ENCODE measurements at regions not wholly inside any gene's neighbourhood (a gene's known extent, or its start where the extent isn't known, plus 50 kb on each side); places are given as distances from the start of the nearest gene placed in this dataset.

DNA sequence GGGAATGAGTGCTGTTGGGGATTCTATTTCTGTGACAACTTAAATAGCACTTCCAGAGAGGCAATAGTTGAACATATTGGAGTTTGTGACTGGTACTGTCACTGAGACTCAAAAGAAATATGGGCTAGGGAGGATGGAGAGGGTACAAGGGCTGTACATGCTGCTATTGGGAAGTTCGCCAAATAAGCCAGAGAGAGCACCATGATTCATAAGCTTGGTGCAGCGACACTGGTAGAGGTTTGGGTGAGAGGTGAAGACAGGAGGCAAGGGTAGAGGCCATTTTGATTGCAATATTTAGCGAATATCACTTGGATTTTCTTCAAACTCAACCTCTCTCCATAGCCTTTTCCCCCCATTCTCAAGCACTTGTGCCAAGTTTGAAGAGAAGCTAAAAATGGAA, 214.3 kb downstream of the OGFRL1 start:
- ATAC-seq (ENCODE audit: low read depth in 2 of 2) (no peak), DNase-seq (no peak)
- no peak overlapping the region for H3K27ac Mint-ChIP-seq
- no peaks in the 10 kb centered on the region for H3K36me3 Mint-ChIP-seq
- no peak overlapping the region for H3K4me3 Mint-ChIP-seq
- H3K9me3 Mint-ChIP-seq = no peaks in the 10 kb centered on the region
- H3K4me1 Mint-ChIP-seq = no peaks in the 10 kb centered on the region
- no peaks in the 10 kb centered on the region for H3K27me3 Mint-ChIP-seq

DNA sequence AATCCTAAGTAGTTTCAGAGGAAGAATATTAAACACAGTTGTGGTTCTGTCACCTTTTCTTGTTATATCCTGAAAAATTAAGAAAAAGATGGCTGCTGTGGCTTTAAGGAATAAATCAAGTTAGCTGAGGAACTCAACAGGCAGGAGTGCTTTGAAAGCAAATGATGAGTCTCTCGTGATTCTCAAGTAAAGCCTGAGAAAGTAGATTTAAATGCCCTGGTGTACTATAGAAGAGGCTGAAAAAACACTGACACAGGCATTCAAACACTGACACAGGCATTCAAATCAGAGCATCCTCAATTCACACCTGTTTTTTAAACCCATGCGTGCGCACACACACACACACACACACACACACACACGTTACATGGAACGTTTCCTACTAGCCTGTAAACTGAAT, 218.6 kb downstream of the OGFRL1 start:
- H3K9me3 Mint-ChIP-seq = no peaks in the 10 kb centered on the region
- DNase-seq = no peak
- H3K27ac Mint-ChIP-seq = peak overlapping the region in 1 of 6 donors; percentile 53
- peaks cover 0 to 7% (median 0%) of the 10 kb centered on the region in 3 donors for H3K4me1 Mint-ChIP-seq
- no peak overlapping the region for H3K4me3 Mint-ChIP-seq
- H3K36me3 Mint-ChIP-seq = no peaks in the 10 kb centered on the region
- no peak for ATAC-seq (ENCODE audit: low read depth in 2 of 2)
- peaks cover 0 to 6% (median 5%) of the 10 kb centered on the region in 3 donors for H3K27me3 Mint-ChIP-seq

DNA sequence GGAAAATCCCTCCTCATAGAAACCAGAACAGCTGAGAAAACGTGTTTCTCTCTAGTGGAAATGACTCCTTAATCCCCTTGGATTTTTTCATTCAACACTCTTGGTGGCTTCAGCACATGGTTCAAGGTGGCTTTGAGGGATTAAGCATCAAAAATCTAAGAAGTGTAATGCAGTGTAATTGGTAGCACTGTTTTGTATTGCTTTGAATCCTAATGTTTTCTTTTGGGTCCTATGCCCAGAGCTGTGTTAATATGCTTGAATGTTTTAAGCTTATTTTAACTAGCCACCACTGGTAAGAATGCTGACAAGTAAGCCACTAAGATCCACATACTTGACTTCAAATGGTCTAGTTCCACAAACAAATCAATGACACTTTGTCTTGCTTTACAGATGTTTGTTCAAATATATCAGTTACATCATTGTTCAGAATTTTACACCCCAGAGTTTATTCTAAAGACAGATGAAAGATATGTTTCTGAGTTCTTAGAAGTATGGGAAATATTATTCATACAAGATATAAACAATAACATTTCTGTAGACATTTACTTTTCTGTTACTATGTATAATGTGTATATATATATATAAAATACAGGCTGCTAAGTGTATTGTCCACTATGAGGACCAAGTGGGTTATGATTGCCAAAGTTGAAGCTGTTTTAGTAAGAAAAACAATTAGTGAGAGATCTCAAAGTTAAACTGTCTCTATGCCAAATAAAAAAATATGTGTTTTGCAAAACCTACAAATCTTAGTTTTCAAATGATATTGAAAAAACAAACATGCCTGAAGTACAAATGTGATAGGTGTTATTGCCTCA, 220.8 kb downstream of the OGFRL1 start:
- ATAC-seq (ENCODE audit: low read depth in 2 of 2) (no peak), DNase-seq (no peak)
- no peaks in the 10 kb centered on the region for H3K9me3 Mint-ChIP-seq
- no peaks in the 10 kb centered on the region for H3K36me3 Mint-ChIP-seq
- H3K27ac Mint-ChIP-seq = peak overlapping the region in 1 of 6 donors; percentile 12
- no peak overlapping the region for H3K4me3 Mint-ChIP-seq
- peaks cover 0 to 7% (median 0%) of the 10 kb centered on the region in 3 donors for H3K4me1 Mint-ChIP-seq
- peaks cover 4 to 9% (median 7%) of the 10 kb centered on the region in 3 donors for H3K27me3 Mint-ChIP-seq

DNA sequence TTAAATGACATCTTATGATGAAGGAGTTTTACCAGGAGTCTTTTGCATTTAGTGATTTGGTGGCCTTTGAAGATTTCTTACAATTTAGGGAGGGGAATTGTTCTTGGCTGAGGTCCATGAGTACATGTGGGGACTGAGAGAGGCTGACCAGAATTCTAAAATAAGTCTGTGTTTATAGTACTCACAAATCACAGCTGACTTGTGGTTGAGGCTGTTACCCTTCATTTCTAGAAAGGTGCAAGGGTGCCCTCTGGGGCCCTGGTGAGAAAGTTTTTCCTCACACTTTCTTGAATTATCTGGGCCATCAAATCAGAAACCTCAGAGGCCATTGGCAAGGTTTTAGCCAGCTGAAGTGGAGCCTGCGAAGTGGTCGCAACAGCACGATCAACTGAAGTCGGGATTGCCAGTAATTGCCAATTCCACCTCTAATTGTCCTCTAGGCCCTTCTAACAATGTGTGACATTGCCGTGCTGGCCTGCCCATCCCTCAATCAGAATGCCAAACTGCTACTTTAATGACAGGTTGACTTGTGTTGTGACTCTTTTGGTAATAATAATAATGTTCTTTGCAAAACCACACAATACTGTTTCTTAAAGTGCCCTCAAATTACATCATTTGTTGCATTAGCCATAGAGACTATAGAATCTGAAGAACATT, 221.6 kb downstream of the OGFRL1 start:
- DNase-seq = peak; percentile 44

DNA sequence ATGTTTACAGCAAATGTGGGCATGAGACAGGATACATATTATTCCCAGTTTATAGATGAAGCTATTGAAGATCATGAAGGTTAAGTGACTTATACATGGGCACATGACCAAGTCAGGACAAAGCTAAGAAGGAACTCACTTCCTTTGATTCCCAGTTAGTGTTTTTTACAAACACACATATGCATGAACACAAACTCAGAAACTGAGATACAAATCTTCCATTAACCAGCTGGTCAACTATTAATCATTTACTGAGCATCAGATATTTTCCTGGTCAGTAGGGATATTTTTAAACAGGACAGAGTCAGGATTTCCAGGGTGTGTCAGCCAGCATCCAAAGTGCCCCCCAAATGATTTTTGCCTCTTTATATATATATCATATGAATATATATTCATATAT, 222.2 kb downstream of the OGFRL1 start:
- no peaks in the 10 kb centered on the region for H3K36me3 Mint-ChIP-seq
- ATAC-seq (ENCODE audit: low read depth in 2 of 2) = no peak
- no peak overlapping the region for H3K27ac Mint-ChIP-seq
- H3K4me1 Mint-ChIP-seq = peaks cover 0 to 7% (median 0%) of the 10 kb centered on the region in 3 donors
- DNase-seq = no peak
- H3K27me3 Mint-ChIP-seq = peaks cover 4 to 9% (median 7%) of the 10 kb centered on the region in 3 donors
- no peak overlapping the region for H3K4me3 Mint-ChIP-seq
- no peaks in the 10 kb centered on the region for H3K9me3 Mint-ChIP-seq

More for the DNA sequence above, 221.6 kb downstream of the OGFRL1 start:
- no peak overlapping the region for H3K27ac Mint-ChIP-seq
- peaks cover 4 to 9% (median 7%) of the 10 kb centered on the region in 3 donors for H3K27me3 Mint-ChIP-seq
- H3K36me3 Mint-ChIP-seq = no peaks in the 10 kb centered on the region
- peak; percentile 37 to 51 for ATAC-seq (ENCODE audit: low read depth in 2 of 2)
- H3K4me3 Mint-ChIP-seq = no peak overlapping the region
- H3K9me3 Mint-ChIP-seq = no peaks in the 10 kb centered on the region
- H3K4me1 Mint-ChIP-seq = peaks cover 0 to 7% (median 0%) of the 10 kb centered on the region in 3 donors

DNA sequence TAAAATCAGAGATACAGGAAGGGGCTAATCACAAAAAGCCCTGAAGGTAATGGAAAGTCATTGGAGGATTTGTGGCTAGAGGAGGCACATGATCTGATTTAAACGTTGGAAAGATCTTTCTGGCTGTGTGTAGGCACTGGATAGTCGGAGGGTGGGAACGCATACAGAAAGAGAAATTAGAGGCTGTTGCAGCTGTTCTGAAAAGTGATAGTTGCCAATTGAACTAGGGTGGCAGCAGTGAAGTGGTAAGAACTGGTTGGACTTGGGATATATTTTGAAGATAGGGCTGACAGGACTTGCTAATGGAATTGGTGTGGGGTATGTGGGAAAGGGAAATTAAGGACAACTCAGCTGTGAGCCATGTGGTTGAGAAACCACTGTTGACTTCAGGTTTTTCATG, 223.6 kb downstream of the OGFRL1 start:
- no peak for DNase-seq
- Mint-ChIP-seq H3K4me3 (no peak overlapping the region), H3K27ac (no peak overlapping the region), H3K27me3 (peaks cover 4 to 9% (median 7%) of the 10 kb centered on the region in 3 donors), H3K4me1 (peaks cover 0 to 7% (median 0%) of the 10 kb centered on the region in 3 donors), H3K36me3 (no peaks in the 10 kb centered on the region), H3K9me3 (no peaks in the 10 kb centered on the region)
- ATAC-seq (ENCODE audit: low read depth in 2 of 2) = no peak

DNA sequence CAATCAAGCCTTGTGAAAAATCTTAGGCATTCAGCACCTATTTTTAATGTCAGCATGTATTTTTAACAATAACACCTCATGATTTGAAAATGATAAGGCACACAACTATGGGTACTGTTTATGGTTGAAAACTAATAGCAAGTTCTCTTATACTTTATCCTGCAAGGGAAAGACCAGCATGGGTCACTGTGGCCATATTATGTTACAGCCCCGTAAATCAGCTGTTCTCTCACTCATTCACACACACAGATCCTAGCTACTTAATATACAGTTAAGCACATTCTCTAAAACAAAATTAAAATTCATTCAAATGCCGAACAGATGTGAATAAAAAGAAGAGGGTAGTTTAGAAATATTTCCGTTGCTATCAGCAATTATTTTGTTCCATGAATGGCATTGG, 224.4 kb downstream of the OGFRL1 start:
- Mint-ChIP-seq H3K9me3 (no peaks in the 10 kb centered on the region), H3K4me3 (no peak overlapping the region), H3K27ac (no peak overlapping the region), H3K36me3 (no peaks in the 10 kb centered on the region), H3K4me1 (peaks cover 0 to 7% (median 0%) of the 10 kb centered on the region in 3 donors), H3K27me3 (peaks cover 4 to 9% (median 7%) of the 10 kb centered on the region in 3 donors)
- no peak for ATAC-seq (ENCODE audit: low read depth in 2 of 2)
- no peak for DNase-seq

DNA sequence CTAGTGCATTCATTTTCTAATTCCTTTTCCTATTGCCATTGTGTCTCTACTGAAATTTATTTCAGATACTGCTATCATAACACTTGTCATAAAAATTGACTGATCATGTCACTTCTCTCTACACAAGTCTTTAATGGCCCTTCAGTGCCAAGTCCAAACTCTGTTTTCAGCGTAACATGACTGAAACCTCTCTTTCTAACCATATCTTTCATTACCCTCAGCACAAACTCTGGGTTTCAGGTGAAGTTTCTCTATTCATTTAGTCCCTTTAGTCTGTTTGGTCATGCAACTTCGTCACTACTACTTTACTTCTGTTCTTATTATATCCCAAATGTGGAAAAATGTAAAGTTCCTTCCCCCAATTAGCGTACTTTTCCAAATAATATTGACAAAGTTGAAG, 234.9 kb downstream of the OGFRL1 start:
- no peak overlapping the region for H3K27ac Mint-ChIP-seq
- DNase-seq = no peak

DNA sequence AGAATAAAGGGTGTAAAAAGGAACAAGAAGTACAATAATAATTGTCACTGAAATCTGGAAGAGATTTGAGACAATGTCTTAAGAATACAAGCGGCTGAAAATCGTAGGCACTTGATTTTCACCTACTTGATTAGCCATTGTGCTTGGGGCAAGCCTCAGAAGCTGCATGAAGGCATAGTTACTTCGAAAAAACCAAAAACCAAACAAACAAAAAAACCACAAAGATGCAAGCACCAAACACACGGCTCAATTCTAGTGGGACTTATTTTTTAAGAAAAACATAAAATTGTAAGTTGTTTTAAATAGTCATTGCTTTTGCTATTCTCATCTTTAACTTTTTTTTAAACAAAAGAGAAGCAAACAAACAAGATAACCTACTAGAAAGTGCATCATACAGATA, 235.6 kb downstream of the OGFRL1 start:
- ATAC-seq (ENCODE audit: low read depth in 2 of 2) (no peak), DNase-seq (no peak)
- Mint-ChIP-seq H3K27ac (no peak overlapping the region), H3K9me3 (peaks cover 0 to 5% (median 3%) of the 10 kb centered on the region in 7 donors), H3K4me3 (no peak overlapping the region), H3K36me3 (peaks cover 0 to 8% of the 10 kb centered on the region in 2 donors), H3K4me1 (no peaks in the 10 kb centered on the region), H3K27me3 (peaks cover 12 to 48% (median 24%) of the 10 kb centered on the region in 3 donors)

More for the DNA sequence above, 234.9 kb downstream of the OGFRL1 start:
- H3K4me1 Mint-ChIP-seq = no peaks in the 10 kb centered on the region
- ATAC-seq (ENCODE audit: low read depth in 2 of 2) = no peak
- no peak overlapping the region for H3K4me3 Mint-ChIP-seq
- peaks cover 12 to 48% (median 24%) of the 10 kb centered on the region in 3 donors for H3K27me3 Mint-ChIP-seq
- peaks cover 0 to 8% of the 10 kb centered on the region in 2 donors for H3K36me3 Mint-ChIP-seq
- peaks cover 0 to 5% (median 3%) of the 10 kb centered on the region in 7 donors for H3K9me3 Mint-ChIP-seq

DNA sequence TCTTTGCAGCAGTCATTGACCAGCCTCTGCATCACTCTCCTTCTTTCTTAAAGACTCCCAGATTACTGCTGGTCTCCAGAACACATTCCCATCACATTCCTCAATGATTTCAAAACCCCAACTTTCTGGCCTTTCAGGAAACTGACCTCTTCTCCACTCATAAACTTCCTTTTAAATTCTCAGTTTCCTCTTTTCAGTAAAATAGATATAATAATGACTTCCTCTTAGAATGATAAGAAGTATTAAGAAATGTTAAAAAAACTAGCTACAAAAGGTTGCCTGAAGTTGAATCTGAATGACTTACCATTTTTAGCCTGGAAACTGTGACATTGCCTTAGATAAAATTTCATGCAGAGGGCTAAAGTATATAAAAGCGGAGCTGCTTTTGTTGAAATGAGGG, 239.3 kb downstream of the OGFRL1 start:
- Mint-ChIP-seq H3K27me3 (peaks cover 7 to 35% (median 13%) of the 10 kb centered on the region in 3 donors), H3K27ac (peak overlapping the region in 1 of 6 donors; percentile 85), H3K4me3 (no peak overlapping the region), H3K9me3 (no peaks in the 10 kb centered on the region), H3K4me1 (no peaks in the 10 kb centered on the region), H3K36me3 (no peaks in the 10 kb centered on the region)
- ATAC-seq (ENCODE audit: low read depth in 2 of 2) = no peak
- DNase-seq = no peak

DNA sequence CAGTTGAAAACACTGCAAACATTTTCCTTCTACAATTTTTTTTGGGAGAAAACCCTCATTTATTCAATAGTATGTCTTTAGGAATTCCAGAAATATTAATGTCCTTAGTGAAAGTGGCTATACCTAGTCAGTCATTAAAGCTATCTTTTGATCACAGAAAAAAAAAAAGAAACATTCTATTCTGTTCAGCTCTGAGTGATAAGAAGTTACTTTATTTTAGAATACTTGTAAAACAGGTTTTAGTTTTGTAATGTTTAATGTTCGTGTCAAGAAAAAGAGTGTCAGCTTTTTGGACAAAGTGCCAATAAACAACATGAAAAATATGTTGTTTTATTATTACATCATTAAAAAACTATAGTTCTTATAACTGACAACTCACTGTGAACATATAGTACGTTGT, 240.4 kb downstream of the OGFRL1 start:
- no peaks in the 10 kb centered on the region for H3K4me1 Mint-ChIP-seq
- H3K4me3 Mint-ChIP-seq = no peak overlapping the region
- ATAC-seq (ENCODE audit: low read depth in 2 of 2) = no peak
- no peaks in the 10 kb centered on the region for H3K36me3 Mint-ChIP-seq
- DNase-seq = no peak
- H3K9me3 Mint-ChIP-seq = no peaks in the 10 kb centered on the region
- no peak overlapping the region for H3K27ac Mint-ChIP-seq
- H3K27me3 Mint-ChIP-seq = peaks cover 0 to 23% (median 6%) of the 10 kb centered on the region in 3 donors

DNA sequence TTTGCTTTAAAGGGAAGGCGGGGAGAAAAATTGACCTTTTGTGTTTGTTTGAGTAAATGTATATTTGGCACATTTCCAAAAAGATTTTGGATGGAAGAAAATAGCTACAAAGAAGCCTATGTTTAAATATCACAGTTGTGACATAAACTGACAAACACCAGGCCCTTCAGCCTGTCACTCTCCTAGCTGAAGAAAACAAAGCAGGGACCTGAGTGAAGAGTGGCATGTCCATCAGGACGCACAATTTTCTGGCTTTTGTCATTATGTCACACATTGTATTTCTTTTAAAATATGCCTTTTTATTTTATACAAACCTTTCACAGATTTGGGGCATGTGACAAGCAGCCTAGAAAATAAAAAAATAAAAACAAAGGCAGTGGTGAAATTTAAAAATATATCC, 241.2 kb downstream of the OGFRL1 start:
- Mint-ChIP-seq H3K4me1 (no peaks in the 10 kb centered on the region), H3K27ac (no peak overlapping the region), H3K4me3 (no peak overlapping the region), H3K9me3 (no peaks in the 10 kb centered on the region), H3K27me3 (peaks cover 0 to 24% (median 6%) of the 10 kb centered on the region in 3 donors), H3K36me3 (no peaks in the 10 kb centered on the region)
- no peak for ATAC-seq (ENCODE audit: low read depth in 2 of 2)
- DNase-seq = no peak

DNA sequence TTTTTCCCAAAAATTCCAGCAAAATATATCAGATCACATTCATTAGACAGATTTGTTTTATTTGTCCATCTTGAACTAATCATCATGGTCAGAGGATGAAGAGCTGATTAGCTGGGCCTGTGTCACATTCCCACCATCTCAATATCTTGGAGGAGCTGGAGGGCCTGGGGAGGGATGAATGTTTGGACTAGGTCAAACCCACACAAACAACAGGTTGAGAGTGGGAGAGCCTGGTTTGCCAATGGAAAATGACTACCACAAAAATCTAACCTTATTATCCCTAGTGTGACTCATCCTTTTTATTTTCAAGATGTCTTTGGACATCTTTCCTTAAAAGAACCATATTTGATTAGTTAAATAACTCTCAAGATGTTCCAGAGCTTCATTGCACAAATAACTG, 242.4 kb downstream of the OGFRL1 start:
- ATAC-seq (ENCODE audit: low read depth in 2 of 2) (no peak), DNase-seq (no peak)
- Mint-ChIP-seq H3K36me3 (no peaks in the 10 kb centered on the region), H3K27me3 (peaks cover 0 to 33% (median 19%) of the 10 kb centered on the region in 3 donors), H3K4me3 (no peak overlapping the region), H3K4me1 (no peaks in the 10 kb centered on the region), H3K27ac (no peak overlapping the region), H3K9me3 (no peaks in the 10 kb centered on the region)

DNA sequence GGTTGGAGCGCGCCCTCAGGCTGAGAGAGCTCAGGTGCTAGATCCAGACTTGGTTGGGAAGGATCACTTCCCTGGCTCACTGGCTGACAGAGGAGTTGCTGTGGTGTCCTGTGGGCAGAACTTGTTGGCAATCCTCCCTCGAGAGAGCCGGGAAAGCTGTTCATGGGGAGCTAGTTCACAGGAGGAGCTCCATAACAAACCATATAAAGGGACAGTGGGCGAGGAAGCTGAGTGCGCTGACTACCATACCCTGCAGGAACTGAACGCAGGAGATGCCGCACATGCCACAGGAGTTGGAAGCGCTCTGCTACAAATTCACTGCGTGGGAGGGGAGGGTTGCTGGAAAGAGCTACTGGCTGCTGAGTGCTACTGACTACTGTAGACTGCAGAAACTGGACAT, 243.2 kb downstream of the OGFRL1 start:
- H3K27me3 Mint-ChIP-seq = peaks cover 0 to 41% (median 25%) of the 10 kb centered on the region in 3 donors
- no peak for DNase-seq
- peak overlapping the region in 1 of 8 donors; percentile 18 for H3K4me3 Mint-ChIP-seq
- ATAC-seq (ENCODE audit: low read depth in 2 of 2) = no peak
- H3K36me3 Mint-ChIP-seq = no peaks in the 10 kb centered on the region
- peak overlapping the region in 1 of 6 donors; percentile 40 for H3K27ac Mint-ChIP-seq
- H3K4me1 Mint-ChIP-seq = no peaks in the 10 kb centered on the region
- no peaks in the 10 kb centered on the region for H3K9me3 Mint-ChIP-seq

Data from naive B cell (primary cell).